ENCODE measurements at regions not wholly inside any gene's neighbourhood (a gene's known extent, or its start where the extent isn't known, plus 50 kb on each side); places are given as distances from the start of the nearest gene placed in this dataset.

GRCh38 chr4:58191109-58191508 lies 1080.9 kb upstream of the IGFBP7 start:
- TF ChIP-seq POLR2A (IDR thresholded peaks at IDR 0.05; ENCODE audit: low read length) (no peak), GATA1 (IDR thresholded peaks at IDR 0.05; ENCODE audit: low read depth, low read length) (no peak)
